LoVo (cell line): ENCODE measurements at regions not wholly inside any gene's neighbourhood (a gene's known extent, or its start where the extent isn't known, plus 50 kb on each side); places are given as distances from the start of the nearest gene placed in this dataset.

ENCODE experiments used
- DNase-seq: peaks from one replicate; pipeline ENCODE4 v3.0.0-alpha.2; 2016; ENCODE audit warnings: low spot score

- DNase-seq, result no peak
Measured at GRCh38 chr14:76603713-76604112, 157.6 kb upstream of the VASH1 start.

DNA sequence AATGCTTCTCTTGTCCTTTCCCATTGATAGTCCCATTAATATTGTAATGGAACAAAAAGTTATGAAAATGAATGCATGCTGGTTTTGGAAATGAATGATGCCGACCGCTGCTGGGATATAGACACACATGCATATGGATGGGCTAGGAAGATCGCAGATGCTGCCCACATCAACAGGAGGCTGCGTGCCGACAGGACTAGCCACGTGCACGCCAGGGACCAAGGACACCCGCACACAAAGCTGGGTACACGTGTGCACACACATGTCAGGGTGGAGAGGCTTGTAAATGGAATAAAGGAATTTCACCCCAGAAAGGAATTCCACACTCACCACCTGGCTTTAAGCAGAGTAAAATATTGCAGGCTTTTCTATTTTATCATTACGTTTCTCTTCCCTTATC is 153.8 kb upstream of the VASH1 start:
- DNase-seq, result no peak

DNA sequence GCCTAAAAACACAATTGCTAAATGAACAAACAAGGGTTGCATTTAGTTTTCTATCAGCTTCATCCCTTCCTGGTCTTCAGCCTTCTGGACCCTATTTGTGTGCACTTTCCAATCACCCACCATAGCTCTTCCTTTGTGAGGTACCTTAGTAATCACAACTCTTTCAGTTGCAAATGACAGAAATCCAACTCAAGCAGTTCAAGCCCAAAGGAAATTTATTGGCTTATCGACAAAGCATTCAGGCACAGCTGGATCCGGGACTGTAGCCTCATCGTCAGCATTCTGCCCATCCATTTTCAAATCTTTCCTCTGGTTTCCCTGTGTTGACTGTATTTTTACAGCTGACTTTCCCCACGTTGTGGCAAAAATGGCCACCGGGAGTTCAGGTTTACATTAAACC is 148.6 kb upstream of the VASH1 start:
- DNase-seq, result no peak

GRCh38 chr14:76613616-76614015 is 147.7 kb upstream of the VASH1 start:
- DNase-seq, result no peak

GRCh38 chr14:76615331-76615730 is 145.9 kb upstream of the VASH1 start:
- DNase-seq, result no peak

GRCh38 chr14:76617440-76617839 is 143.8 kb upstream of the VASH1 start:
- no peak for DNase-seq

DNA sequence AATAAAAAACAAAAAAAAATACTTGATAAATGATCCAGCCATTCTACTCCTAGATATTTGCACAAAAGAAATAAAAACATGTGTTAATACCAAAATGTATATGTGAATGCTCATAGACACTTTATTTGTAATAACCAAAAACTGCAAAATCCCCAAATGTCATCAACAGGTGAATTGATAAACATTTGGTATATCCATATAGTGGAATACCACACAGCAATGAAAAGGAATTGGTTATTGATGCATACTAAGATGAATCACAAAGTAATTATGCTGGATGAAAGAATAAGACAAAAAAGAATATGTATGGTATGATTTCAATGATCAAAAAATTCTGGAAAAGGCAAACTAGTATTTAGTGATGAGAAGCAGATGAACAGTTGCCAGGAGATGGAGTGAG is 124.7 kb upstream of the VASH1 start:
- DNase-seq, result no peak

DNA sequence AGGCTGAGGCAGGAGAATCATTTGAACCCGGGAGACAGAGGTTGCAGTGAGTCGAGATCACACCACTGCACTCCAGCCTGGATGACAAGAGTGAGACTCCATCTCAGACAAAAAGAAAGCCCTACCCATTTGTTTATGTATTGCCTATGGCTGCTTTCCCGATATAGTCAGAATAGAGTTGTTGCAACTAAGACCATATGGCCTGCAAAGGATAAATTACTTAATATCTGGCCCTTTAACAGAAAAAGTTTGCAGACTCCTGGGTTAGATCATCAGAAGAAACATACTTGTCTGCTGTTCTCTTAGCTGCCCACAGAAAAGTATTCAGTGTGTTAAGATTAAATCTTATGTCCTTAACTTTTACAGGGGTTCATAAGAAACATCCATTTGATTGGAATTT is 122.4 kb upstream of the VASH1 start:
- DNase-seq, result no peak

DNA sequence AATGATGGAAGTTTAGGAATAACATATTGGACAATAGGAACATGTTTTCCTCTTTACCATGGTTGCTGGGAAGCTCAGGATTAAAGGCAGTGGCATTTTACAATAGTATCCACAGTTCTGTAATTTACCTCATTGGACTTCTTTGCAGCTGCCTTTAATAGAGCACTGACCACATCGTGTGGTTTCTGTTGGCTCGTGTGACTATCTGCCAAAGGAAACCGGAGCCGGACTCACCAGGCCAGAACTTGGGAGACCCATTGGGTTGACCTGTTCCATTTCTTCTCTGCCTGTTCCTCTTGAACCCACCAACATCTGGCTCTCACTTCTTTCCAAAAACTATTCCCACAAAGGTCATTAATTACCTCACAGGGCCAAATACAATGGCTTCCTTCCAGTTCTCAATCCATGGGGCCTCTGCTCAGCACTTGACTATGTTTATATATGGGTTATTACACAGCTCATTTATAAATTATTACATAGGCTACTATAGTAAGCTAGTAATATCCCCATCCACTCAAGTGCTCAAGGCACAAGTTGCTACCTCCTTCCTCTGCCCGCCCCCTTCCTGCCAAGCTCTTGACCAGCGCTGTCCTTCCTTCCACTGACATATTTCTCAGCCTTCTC is 121.5 kb upstream of the VASH1 start:
- no peak for DNase-seq

GRCh38 chr14:76640923-76641395 is 120.3 kb upstream of the VASH1 start:
- no peak for DNase-seq

GRCh38 chr14:76641541-76641940 is 119.7 kb upstream of the VASH1 start:
- no peak for DNase-seq

- no peak for DNase-seq
Measured at GRCh38 chr14:76643887-76644286, 117.4 kb upstream of the VASH1 start.

- DNase-seq, result no peak
Measured at GRCh38 chr14:76644855-76645518, 116.3 kb upstream of the VASH1 start.

DNA sequence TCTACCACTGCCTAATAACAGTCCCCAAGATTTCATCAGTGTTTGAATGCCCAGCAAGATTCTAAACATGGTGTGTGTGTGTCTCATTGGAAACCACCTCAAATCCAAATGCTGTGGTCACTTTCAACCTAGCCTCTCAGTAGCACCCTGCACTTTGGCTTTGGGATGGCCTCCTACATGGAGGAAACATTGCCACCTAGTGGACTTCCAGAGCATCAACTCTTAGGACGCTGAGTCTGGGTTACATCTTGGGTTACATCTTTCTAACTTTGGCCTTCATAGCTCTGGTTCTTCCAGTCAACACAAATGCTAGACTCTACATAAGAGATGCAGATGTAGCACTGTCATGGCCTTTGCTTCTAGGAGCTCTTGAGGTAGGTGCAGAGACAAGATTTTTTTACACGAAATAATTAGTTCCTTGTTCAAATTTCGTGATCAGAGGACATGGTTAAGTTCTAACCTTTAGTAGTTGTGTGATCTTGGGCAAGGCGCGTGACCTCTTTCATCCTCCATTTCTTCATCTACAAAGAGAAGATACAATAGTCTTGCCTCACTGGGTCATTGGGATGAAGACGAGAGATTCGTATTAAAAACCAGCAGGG is 113.5 kb upstream of the VASH1 start:
- peak; percentile 68 for DNase-seq

- DNase-seq, result no peak
Measured at GRCh38 chr14:76651410-76652055, 109.7 kb upstream of the VASH1 start.

DNA sequence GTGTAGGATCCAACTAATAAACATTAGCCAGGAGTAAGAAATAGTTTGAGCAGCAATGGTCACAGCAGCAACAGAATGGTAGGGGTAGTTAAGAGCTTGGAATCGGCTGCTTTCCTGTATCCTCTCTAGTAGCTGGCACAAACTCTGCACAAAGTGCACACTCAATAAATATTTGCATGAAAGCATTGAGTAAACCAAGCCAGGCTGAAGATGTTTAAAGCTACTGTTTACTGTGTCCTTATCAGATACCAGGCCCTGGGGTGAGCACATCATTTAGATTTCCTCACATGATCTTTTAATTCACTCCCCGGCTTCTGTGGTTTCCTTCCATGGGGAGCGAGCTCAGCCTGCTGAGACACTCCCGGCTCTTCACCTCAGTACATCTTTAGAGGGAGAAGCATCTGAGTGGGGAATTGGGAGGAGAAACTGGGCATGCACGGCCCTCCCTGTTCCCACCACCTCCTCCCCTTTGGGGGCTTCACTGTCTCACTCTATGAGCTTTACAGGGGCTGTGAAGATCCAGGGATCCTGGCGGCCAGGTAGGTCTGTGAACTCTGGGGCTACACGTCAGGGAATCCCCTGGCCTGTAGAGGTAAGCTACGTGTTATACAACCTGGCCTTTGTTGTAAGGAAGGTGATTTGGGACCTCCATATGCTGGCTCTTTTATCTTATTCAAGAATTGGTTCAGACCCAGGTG is 107.2 kb upstream of the VASH1 start:
- no peak for DNase-seq

DNA sequence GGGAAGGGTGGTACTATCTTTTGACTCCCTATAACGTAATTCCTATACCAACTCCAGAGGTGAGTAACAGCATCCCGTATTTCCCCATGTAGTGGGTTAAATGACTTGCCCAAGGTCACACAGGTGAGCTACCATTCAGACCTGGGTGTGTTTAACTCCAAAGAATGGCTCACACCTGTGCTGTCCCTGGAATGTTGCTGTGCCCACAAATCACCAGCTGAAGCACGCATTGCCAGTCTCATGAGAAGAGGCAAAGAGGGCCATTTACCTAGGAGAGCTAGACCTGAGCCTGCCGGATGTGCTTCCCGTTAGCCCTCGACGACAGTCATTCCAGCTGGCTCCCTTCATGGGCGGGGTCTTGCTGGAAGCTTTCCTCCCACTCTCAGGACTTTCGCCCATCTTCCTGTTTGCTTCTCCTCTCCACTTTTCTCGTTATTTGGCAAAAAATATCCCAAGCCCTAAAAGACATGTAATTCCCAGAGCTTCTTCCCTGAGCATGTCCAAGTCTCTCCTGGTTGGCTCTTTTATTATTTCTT is 106.6 kb upstream of the VASH1 start:
- no peak for DNase-seq

- DNase-seq, result no peak
Measured at GRCh38 chr14:76655331-76655730, 105.9 kb upstream of the VASH1 start.

- DNase-seq, result no peak
Measured at GRCh38 chr14:76656592-76656991, 104.7 kb upstream of the VASH1 start.

DNA sequence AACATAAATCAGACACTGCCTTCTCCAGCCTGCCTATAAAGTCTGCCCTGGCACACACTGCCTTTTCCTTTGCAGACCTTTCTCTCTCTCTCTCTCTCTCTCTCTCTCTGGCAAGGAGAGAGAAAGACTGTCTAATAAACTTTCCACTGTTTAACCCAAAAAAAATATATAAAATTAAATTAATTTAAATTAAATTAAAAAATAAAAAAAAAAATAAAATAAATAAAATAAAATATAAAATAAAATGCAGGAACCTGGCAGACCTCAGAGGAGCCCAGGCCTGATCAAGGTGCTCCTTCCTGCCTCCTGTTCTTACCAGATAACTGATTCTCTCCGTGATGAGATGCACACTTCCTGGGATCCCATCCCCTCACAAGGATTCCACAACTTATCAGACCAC is 103.9 kb upstream of the VASH1 start:
- no peak for DNase-seq

DNA sequence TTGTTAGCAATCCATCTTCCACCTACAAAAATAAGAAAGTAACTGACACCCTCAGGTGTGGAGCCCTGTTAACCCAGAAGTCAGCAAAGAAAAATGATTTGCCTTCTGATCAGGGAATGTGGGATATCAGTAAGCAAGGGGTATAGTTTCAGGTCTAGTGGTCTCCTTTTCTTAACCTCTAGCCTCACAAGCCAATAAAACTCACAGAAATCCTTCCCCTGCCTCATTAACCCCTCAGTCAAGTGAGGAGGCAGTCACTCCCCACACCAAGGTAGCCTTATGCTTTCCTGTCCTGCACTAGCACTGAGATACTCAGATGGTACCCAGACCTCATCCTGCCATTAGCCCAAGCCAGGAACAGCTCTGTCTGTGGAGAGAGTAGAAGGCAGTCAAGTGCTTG is 103.4 kb upstream of the VASH1 start:
- no peak for DNase-seq

DNA sequence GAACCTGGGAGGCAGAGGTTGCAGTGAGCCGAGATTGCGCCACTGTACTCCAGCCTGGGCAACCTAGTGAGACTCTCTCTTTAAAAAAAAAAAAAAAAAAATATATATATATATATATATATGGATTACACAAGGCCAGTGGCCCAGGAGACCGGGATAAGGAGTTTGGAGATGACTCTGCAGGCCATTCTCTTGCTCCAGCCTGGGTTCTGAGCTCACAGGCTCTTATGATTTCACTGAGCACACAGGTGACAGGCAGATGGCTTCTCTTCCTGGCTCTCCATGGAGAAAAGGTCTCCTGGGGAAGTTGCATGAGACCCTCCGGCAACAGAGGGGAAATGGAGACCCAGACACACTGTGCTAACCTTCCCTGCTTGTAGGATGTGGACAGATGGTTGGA is 98.7 kb upstream of the VASH1 start:
- no peak for DNase-seq
